T1000 (cell line): ENCODE measurements at regions not wholly inside any gene's neighbourhood (a gene's known extent, or its start where the extent isn't known, plus 50 kb on each side); places are given as distances from the start of the nearest gene placed in this dataset.

Source experiments
- DNase-seq: peaks from one replicate; lab custom pipeline; 2025; ENCODE audit warnings: mixed read lengths; lab: John Stamatoyannopoulos, UW

GRCh38 chr6:77403424-77403823 lies 59.9 kb downstream of the HTR1B start:
- no peak for DNase-seq

GRCh38 chr6:77401231-77401630 lies 62.1 kb downstream of the HTR1B start:
- no peak for DNase-seq

DNA sequence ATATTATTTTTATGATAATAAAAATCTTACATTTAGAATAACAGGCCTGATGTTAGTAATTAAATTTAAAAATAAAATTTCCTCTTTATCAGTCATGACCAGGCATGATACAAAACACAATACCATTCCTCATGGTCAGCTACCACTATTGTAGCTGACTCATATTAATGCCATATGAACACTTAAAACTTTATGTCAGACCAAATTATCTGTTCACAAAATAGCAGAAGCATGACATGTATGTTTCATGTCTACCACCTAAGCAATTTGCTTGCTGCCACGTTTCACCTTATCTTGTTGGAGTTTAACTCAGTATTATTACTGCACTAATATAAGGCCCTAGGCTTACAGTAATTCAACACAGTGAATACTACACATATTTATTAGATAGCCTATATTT lies 65.7 kb downstream of the HTR1B start:
- no peak for DNase-seq

DNA sequence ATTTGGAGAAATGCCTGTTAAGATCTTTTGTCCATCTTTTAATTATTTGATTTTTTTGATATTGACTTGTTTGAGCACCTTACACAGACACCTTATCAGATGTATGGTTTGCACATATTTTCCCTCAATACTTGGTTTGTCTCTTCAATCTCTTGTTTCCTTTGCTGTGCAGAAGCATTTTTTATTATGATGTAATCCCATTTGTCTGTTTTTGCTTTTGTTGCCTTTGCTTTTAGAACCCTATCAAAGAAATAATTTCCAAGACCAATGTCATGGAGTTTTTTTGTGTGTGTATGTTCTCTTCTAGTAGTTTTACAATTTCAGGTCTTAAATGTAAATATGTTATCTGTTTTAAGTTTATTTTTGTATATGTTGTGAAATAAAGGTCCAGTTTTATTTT lies 73.9 kb downstream of the HTR1B start:
- DNase-seq, result no peak

- no peak for DNase-seq
Measured at GRCh38 chr6:77383026-77383425, 80.3 kb downstream of the HTR1B start.

DNA sequence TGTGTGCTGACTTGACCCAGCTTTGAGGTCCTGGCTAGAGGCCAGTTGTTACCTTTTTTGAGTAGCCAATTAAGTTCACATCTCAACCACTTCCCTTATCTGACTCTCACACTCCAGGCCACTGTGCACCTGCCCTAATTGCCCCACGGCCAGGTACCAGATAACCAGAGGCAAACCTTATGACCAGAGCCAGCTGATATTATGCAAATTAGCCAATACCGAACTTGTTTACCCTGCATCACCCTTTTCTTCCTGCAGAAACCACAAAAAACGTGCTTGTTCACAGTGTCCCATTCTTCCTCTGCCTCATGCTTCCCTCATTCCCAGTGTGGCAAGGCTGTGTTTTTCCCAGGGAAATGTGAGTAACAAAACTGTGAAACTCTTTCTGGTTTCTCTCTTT lies 89.3 kb downstream of the HTR1B start:
- DNase-seq, result no peak

GRCh38 chr6:77371748-77372147 lies 91.5 kb downstream of the HTR1B start:
- DNase-seq, result no peak

DNA sequence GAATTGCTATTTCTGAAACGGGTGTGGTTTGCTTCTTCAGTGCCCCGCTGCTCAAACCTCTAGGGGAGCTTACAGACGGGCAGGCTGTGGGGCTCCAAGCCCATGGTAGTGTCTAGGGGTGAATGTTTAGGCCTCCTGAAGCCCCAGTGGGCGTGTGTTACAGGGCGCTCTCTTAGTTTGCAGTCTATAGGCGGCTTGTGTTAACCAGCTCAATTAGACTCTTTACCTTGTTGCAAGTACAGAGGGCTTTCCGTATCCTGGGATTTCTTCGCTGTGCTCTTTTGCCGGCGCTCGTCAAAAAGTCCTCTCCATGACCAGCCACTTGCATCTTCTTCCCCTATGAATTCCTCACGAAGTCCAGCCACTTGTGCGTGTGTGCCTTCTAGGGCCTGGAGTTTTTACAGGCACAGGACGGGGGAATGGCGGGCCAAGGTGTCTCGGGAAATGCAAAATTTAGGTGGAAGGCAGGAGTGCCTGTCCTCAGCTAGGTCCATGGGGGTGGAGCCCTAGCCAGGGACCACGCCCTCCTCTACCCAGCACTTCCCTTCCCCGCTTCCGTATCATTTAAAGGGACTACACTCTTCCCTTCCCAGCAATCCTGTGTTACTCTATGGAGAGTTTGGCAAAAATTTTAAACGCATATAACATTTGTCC lies 94.5 kb downstream of the HTR1B start:
- no peak for DNase-seq

DNA sequence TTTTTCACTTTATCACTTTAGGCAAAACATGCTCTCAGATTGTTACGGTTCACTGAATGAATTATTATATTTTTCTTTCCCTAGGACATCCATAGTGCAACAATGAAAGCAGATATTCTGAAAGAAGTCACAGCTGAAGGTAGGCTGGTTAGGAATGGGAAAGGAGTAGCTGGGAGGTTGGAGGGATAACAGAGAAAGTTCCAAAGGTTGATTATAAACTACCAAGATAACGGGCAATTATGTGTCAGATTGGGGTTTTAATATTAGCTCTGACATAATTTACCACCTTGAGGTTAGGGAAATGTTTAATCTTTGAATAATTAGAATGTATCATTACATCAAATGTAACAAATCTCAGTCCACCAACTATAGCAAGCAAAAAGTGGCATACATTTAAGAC lies 96.5 kb downstream of the HTR1B start:
- no peak for DNase-seq

GRCh38 chr6:77363702-77364101 lies 99.6 kb downstream of the HTR1B start:
- DNase-seq, result no peak

DNA sequence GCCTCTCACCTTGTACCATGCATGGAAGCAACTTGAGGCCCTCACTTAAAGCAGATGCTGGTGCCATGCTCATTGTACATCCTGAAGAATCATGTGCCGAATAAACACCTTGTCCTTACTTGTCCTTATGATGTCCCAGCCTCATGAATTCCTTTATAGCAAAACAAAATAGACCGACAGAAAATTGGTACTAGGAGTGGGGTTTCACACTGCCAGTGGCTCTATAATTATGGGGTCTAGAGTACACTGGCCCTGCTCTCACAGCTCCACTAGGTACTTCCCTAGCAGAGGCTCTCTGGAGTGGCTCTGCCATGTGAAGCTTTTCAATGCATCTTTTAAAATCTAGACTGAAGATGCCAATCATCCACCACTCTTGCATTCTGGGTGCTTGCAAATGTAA lies 101.2 kb downstream of the HTR1B start:
- DNase-seq, result no peak

DNA sequence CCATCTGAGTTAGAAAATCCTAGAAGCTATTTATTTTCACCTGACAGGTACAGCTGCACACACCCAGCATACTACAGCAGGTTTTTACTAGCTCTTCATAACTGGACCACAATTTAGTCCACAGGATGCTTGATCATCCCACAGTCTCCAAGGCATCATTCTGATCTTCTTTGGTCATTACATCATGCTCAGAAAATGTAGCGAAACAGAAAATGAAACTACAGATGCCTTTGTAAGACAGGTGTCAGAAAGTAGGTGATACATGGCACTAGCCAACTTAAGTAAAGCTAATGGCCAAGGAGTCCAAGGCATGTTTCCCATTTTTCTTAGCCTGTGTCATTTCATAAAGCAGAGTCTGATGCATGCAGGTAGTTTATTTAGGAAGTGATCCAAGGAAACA lies 102.3 kb downstream of the HTR1B start:
- no peak for DNase-seq

DNA sequence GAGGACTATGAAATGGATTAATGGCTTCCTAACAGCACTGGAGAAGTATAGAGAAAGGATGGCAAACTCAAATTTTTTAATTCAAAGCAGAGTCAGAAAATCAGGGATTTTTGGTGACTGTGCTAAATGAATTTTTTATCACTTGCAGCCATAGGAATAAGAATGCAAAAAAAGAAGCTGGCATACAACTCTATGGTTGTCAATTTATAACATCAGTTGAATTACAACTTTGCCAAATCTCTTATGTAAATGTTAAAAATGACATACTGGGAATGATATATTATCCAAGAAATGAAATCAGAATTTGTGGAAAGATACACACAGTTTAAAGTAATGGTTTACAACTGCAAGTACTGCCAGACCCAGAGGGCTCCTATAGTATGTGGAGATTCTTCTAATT lies 106.5 kb downstream of the HTR1B start:
- no peak for DNase-seq

DNA sequence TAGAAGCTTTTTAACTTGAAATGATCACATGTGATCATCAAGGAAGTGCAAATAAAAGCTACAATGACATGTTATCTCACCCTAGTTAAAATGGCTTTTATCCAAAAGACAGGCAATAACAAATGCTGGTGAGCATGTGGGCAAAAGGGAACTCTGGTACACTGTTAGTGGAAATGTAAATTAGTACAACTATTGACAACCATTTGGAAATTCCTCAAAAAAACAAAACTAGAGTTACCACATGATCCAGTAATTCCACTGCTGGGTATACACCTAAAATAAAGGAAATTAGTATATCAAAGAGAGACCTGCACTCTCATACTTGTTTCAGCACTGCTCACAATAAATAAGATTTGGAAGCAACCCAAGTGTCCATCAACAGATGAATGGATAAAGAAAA lies 108.7 kb downstream of the HTR1B start:
- no peak for DNase-seq

DNA sequence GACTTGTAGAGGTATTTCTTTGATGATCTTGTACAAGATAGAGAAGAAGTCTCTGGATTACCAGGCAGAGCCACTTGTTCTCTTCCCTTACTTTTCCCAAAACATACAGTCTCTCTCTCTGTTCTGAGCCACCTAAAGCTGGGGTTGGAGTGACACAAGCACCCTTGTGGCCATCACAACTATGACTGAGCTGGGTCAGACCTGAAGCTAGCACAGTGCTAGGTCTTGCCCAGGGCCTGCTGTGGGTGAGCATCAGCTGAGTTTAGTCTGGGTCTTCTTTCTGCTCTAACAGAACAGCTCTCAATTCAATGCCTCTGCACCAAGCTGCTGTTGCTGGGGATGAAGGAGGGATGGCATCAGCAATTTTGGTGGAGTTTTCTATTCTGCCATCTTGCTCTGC lies 110.2 kb downstream of the HTR1B start:
- no peak for DNase-seq

- DNase-seq, result no peak
Measured at GRCh38 chr6:77341058-77341986, 122.0 kb downstream of the HTR1B start.

DNA sequence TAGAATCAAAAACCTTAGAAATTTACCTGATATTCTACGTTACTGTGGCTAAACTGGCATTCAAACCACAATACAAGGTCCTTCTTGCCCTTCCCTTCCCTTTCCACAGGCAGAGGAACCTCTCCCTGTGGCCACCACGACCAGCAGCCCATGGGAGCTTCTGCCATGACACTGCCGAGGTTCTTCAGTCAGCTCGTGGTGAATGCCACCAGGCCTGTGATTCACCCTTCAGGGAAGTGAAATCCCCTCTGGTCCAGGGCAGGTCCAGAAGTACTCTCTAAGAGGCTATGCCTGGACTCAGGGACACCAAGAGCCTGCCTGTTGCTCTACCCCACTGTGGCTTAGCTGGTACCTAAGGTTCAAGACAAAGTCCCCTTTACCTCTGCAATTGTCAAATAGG lies 123.0 kb downstream of the HTR1B start:
- DNase-seq, result no peak

DNA sequence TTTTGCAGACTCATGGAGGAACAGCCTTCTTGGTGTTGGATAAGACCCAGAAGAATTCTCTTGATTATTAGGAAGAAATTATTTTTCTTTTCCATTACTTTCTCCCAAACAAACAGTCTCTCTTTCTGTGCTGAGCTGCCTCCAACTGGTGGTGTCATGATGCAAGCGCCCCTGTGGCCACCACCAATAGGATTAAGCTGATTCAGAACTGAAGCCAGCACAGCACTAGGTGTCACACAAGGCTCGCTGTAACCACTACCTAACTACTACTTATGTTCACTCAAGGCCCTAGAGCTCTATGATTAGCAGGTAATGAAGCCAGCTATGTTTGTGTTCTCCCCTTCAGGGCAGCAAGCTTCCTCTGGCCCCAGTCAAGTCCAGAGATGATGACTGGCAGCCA lies 123.4 kb downstream of the HTR1B start:
- DNase-seq, result no peak

DNA sequence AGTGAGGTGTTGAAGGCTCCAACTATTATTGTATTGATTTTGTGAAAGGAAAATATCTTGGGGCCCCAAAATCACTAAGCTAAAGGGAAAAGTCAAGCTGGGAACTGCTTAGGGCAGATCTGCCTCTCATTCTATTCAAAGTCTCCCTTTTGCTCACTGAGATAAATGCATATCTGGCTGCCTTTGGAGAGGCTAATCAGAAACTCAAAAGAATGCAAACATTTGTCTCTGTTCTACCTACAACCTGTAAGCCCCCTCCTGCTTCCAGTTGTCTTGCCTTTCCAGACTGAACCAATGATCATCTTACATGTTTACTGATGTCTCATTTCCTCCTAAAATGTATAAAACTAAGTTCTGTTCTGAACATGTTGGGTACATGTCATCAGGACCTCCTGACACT lies 125.9 kb downstream of the HTR1B start:
- no peak for DNase-seq

- no peak for DNase-seq
Measured at GRCh38 chr6:77334093-77334492, 129.2 kb downstream of the HTR1B start.

DNA sequence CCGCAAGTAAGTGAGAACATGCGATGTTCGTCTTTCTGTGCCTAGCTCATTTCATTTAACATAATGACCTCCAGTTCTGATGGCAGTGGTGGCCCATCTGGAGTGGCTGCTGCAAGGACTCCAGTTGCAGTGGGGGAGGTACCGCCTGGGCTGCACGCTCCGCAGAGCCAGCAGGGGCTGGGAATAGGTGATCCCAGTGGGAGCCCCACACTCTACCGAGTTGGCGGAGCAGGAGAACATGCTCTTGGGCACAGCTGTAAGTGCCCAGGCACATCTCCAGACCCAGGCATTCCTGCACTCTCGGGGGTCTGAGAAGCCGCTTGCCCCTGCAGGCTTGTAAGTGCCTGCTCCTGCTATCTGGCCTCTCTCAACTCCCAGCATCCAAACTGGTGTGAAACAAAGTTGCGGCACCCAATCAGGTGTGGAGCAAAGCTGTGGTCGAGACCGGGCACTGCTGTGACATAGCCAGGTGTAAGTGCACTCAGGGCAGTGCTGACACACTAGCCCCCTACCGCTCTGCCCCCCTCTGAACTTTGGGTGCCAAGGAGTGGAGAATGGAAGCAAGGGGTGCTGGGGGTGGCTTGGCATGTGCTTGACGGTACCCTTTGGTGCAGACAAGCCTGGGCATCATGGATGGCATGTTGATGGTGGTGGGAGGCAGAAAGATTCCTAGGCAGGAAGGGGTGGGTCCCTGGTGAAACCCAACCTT lies 130.2 kb downstream of the HTR1B start:
- no peak for DNase-seq

GRCh38 chr6:77326711-77327110 lies 136.6 kb downstream of the HTR1B start:
- DNase-seq, result no peak

DNA sequence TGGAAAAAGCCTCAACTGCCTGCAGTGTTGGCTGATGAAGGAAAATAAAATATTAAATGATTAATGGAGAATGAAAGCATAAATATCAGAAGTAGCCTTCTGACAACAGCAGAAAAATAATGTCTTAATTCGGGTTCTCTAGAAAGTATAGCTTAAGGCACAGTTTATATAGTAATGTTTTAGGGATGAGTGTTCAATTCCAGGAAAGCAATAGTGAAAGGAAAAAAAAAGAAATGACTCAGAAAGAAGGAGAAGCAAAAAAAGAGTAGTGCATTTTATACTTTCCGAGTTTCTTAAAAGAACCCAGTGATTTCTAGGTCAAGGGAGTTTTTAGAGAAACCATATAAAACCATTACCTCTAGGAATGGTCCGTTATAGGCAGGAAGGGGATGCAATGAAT lies 137.3 kb downstream of the HTR1B start:
- no peak for DNase-seq
